ENCODE measurements at regions not wholly inside any gene's neighbourhood (a gene's known extent, or its start where the extent isn't known, plus 50 kb on each side); places are given as distances from the start of the nearest gene placed in this dataset.

DNA sequence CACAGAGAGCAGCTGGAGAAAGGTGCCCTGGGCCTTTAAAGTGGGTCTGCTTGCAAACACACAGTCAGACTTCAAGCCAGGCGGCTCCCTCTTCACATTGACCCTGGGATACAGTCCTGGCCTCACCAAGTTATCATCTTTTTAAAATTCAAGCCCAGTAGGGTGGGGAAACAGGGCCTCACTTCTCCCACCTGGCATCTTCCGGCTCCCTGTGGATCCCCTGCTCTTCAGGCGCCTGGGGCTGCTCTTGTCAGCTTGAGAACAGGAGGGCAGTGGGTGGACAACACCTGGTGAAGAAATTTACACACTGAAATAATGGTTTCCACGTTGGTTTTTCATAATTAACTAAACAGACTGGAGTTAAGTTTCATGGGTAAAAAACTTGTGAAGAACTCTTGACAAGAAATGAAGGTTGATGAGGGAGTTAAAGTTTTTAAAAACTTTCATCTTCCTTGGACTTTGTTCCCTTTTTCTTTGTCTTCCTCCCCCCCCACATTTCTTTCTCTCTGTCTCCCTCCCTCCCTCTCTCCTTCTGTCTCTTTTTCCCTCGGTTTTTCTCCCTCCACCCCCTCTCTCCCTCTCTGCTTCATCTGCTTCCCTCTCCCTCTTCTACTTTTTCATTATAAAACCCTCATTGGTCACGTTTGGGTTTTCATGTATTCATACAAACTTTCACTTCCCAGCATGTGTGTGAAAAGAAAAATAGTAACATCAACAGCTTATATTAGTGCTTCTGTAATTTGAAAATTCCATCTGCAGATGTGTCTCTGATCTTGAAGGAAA is 219.6 kb downstream of the DMRT2 start:
- no peak for DNase-seq

DNA sequence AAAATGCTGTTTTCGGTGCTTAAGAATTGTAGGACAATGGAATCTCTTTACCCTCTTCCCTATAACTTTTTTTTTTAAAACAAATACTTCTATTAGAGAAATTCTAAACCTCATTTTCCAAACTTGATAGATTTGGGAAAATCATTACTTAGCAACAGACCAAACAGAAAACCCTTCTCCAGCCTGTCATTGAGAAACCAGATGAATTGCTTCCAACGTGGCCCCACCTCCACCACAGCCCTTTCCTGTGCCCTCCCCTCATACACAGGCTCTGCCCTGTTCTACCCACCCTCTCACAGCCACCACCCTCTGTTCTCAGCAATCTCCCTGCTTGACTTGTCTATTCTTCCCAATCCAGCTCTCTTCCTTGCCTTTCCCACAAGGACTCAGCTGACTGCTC is 221.2 kb downstream of the DMRT2 start:
- DNase-seq = no peak

DNA sequence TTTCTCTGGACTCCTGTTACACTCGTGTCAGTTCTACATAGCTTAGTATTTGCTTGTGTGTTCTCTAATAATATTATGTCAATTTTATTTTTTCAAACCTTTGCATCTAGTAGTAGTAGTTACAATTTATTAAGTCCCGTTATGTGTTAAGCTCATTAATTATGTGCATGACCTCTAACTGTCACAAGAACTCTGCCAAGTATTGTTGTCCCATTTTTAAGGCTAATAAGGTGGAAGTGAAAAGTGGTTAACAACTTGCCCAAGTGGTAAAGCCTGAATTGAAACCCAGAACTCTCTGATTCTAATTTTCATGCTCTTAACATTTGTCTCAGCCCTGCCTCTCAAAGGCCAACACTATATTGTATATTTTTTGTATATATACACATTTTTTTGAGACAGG is 221.6 kb downstream of the DMRT2 start:
- DNase-seq = no peak

DNA sequence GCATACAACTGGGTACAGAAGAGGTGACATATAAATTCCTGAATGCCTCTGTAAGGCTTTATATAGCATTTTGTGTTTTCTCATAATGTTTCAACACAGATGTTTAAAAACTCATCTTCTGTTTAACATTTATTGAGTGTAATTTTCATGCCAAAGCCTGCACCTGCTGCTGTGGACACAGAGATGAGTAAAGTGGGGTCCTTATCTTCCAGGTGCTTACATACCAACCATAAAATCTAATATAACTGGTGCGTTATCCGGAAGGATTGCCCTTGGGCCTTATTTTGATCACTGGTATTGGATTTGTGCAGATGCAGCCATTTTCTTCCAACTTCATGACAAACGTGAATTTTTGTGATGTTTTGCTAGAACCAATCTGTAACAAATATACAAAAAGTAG is 222.3 kb downstream of the DMRT2 start:
- no peak for DNase-seq

DNA sequence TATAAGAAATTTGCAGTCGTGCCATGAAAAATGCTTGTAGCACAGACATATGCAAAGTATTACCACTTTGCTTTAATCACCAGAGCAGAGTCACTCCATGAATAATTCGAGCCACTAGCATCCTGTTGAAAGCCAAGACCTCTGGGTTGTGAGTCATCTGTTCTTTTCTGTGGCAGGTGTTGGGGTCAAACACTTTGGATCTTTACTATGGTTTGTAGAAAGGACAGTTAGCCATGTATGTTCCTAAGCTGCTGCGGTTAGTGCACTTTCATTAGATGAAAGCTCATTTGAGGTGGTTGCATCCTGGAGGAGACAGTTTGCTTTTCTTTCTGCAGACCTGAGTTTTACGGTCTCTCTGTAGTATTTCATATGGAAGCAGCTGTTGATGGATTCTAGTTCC is 223.7 kb downstream of the DMRT2 start:
- DNase-seq = no peak

DNA sequence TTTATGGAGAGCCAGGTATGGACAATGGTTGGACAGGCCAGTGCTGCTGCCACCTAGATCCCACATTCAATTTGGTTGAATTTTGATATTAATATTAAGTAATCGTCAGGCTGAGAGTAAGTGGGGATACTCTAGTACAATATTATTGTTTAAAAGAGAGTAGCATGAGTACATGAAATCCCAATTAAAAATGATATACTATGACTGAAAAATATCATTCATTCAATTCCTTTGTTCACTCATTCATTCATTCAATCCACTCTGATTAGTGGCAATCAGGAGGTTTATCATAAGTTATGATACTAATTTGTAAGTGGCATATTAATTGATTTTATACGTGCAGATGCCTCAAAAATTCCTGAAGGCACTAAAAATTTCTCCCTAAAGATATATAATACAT is 224.2 kb downstream of the DMRT2 start:
- DNase-seq = no peak

DNA sequence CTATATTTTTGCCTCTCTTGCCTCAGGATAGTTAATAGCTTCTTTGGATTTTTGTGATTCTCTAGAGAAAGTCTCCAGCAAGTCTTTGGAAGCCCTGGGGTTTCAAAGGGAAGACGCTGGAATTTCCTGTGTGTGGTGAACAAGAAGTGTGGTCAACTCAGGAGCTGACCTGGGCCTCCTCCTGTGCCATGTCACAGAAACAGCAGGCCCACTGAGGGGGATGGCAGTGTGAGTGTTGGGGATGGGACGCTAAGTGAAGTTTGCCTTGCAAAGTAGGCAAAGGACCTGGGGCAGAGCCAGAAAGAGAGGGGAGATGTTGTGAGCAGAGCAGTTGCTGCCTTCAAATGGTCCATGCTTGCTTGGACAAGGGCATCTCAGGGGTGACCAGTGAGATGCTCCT is 226.3 kb downstream of the DMRT2 start:
- DNase-seq = no peak

DNA sequence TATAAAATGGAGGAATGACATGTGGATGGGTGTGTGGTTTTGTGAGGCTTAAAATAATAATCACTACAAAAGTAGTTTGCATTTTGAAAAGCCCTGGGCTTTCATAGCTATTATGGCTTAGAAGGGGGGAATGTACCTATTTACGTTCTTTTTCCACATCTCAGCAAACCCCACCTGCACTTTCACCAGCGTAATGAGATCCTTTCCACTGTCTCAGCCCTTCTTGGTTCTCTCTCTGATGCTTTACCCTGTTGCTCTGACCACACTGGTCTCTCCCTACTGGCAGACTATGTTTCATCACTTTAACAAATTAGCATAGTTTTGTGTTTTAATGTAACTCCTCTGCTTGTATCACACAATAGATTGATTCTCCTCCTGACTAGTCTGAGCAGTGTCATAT is 234.6 kb downstream of the DMRT2 start:
- DNase-seq = no peak

DNA sequence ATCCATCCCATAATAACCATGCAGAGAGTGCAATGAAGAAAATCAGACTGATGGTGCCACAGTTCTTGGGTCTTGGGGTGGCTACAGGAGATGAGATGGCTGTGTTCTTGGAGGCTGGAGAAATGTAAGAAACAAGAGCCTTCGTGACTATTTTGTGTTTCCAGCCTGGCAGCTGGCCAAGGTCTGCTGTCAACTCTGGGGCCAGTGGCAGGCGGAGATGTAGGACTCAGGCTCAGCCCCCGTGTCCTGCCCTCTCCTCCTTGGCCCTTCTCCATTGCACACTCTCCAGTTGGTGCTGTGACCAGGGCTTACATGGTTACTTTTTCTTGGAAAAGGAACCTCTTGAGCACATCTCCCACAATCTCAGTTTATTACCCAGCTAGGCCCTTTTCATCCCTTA is 235.4 kb downstream of the DMRT2 start:
- DNase-seq = no peak

DNA sequence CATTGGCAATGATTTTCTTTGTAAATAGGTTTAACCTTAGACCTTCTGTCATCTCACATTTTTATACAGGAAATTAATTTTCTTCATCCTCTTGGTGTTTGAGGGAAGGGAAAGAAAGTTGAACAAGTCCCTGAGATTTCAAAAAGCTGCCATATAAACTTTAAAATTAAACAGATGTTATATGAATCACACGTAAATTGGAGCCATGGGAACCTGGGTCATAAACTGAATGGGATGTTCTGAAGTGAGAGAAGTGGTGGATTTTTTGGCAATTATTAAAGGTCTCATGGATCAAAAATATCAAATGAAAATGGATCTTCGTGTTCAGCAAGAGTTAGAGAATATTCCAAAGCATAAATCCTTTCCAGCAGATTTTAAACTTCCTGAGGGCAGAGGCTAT is 242.2 kb downstream of the DMRT2 start:
- DNase-seq = no peak

DNA sequence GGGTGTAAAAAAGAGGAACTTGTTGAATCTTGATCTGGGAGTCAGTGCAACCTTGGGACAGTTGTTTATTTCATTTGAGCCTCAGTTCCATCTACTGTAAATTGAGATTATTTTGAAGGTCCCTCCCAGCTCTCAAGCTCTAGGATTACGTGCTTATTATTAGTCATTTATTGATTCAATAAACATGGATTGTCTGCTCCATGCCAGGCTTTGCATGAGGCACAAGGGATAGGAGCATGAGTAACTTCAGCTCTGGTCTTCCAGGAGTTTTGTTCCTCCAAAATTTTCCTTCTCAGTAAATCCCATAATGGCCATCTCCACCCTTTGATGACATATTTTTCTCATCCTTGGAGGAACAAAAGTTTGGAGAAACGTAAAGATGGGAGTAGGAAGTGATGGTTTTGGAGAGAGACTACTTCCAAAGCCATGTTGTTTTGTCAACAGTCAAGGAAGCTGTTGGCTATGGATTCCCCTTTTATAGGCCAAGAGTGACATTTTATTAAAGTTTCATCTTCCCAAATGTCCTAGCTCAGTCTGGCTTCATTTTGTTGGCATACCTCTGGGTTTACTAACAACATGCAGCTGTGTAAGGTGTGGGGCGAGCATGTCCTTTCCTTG is 244.6 kb downstream of the DMRT2 start:
- DNase-seq = no peak

DNA sequence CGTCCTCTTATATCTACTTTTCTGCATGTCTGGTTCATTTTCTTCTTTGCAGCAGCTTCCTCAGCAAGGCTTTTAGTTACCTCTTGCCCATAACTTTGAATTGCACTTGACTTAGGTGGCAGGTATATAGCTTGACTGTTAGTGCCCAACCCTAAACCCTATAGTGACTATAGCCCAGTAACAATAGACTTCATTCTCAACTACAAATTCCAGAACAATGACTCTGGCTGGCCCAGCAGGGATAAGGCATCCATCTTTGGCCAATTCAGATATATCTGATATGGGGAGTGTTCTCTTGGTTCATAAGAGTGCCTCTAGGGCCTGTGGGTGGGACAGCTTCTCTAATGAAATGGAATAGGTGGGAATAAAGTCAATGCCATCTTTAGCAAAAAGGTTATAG is 246.2 kb downstream of the DMRT2 start:
- no peak for DNase-seq

DNA sequence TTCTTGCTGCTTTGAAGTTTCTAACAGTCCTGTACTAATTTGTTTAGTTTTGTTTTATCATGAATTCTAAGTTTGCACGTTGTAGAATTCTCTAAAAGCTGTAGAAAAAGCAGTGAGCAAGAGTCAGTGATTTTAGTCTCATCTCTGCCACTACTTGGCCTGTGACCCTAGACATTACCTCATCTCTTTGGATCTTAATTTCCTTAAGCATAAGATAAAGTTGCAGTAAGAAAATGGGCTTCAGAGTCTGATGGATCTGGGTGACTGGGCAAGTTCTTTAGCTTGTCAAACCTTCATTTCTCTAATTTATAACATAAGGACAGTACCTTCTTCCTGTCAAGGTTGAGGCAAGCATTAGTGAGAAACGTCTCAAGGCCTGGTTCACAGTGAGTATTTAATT is 247.9 kb downstream of the DMRT2 start:
- DNase-seq = no peak

DNA sequence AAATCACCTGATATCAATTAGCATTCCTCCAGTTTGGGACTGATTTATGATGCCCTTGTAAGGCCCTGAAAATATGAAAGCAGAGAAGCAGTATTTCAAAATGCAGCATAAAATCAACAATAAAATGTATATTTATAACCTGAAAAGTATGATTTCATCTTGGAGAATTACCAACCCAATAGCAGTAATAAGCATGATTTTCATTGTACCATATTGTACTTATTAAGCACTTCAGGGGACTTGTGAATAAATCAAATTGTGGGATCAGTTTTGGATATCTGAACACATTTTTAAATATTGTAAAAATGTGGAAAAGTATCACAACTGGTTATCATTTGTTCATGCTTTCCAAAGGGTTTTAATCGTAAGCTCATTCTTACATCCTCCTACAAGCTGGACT is 250.8 kb downstream of the DMRT2 start:
- no peak for DNase-seq

DNA sequence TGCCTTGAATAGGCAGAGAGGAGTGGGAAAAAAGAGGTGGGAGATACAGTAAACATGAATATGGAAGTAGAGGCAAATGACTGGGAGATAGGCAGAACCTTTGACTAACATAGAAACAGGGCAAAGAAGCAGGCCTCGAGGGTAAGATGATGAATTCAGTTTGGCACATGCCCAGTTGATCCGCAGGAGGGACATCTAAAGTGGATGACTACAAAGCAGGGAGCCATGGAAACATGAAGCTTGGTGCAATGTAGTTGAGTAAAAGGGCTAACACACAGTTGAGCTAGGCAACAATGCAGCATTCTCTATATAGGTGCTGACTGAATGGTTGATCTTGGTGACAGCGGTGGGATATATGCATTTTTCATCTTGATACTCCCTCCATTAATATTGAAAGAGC is 253.8 kb downstream of the DMRT2 start:
- no peak for DNase-seq

DNA sequence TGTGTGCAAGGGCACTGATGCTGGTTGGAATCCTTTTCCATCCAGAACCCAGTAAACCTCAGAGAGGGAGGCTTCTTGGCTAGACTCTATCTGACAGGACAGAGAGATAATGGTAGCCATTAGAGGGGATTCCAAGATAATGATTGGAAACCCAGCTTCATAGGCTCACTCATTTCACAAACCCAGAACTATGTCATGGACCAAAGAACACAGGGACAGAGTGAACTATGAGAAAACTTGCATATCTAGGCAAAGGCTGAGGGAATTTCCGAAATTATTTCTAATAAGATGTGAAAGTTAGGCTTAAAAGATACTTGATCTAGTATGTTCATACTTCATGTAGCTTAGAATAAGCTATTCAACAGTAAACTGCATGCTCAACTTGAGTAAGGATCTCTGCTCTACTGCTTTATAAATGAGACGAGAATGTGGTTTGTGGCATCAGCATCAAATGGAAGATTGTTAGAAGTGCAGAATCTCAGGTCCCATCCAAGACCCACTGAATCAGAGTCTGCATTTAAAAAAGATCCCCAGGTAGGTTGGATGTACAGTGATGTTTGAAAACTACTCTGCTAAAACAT is 261.4 kb downstream of the DMRT2 start:
- DNase-seq = no peak

DNA sequence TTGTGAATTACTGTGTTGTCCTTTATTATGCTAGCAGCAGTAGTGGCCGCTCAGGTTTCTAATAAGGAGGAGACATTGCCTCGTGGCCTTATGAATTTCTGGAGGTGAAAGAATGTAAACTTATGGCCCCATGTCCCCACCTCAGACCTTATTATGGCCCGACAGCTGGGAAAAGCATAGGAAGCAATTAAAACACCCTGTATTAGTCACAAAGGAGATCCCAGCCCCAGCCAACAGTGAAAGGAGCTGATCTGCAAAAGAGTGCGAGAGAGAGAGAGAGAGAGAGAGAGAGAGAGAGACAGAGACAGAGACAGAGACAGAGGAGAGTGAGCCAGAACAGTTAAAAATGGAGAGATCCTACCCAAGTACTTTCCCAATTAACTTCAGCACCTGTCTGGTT is 269.3 kb downstream of the DMRT2 start:
- DNase-seq = no peak

DNA sequence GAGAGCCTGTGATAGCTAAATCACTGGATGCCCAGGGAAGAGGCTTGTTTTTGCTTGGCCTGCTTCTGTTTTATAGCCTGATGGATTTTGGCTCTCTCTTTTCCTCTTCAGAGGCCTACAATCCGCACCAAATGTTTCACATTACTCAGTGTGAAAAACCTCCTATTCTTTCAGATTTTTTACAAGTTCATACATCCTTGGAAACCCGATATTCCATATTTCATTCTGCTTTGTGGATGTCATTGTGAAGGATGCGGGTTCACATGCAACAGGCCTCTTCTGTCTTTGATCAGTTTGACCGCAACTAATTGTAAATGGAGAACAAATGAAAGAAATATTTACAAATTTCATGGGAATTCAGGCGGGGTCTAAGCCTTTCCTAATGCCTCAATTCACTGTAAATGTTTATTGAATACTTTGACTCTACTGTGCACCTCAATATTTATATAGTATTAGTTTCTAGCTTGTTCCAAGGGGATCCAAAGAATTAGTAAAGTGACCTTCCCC is 269.9 kb downstream of the DMRT2 start:
- no peak for DNase-seq

DNA sequence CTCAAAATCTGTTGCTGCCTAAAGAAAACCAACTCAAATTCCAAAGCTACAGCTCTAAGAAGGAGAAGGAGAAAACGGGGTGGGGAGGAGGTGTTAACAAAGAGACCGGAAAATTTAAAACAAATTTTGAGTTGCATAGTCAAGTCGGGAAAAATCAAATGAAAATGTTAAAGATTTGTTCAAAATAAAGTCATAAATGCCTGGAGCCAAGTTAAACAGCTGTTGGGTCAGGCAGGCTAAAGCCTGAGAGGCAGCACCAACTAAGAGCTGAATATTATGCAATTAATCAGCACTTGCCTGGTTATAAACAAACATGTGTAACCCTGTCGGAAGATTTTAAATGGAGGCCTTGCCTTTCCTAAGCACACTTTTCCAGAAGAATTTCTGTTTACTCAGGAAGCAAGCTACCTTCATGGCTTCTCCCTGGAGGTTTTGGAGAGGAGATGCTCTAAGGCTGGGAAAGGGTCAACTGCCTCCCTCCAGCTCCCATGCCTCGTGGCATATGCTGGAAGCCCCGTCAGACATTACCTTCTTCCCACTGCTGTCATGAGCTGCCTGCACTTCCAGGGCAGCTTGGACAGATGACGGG is 270.5 kb downstream of the DMRT2 start:
- no peak for DNase-seq

DNA sequence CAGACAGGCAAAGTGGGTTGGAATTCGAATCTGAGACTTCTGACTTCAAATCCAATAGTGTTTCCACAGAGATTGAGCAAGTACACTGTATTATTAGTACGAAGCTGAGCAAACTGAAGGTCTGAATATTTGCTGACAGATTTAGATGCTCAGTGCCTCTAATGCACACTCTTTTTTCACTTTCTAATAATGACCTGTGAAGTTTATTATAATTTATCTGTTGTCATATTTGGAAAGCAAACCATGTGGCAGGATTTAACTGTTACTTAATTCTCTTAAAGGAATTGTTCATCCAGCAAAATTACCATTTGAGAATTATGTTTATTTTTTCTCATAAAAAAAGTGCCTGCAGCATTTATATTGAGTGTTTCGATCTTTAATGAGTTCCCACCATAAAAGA is 277.3 kb downstream of the DMRT2 start:
- no peak for DNase-seq

DNA sequence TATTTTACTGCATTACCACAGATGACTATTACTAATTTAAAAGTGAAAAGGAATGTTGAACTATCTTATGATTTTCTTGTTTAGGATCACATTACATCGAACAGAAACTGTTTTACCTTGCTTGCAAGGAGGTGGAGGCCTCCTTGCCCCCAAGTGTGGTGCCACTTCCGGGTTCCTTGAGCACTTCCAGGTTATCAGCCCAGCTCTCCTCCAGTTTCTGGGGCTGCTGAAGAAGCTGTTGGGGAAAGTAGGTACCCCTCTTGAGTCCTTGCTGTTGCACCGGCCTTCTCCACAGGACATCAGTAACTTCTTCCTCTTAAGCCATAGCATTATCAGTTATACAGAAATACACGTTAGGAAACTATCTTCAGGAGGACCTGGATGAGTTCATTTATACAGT is 278.2 kb downstream of the DMRT2 start:
- no peak for DNase-seq

DNA sequence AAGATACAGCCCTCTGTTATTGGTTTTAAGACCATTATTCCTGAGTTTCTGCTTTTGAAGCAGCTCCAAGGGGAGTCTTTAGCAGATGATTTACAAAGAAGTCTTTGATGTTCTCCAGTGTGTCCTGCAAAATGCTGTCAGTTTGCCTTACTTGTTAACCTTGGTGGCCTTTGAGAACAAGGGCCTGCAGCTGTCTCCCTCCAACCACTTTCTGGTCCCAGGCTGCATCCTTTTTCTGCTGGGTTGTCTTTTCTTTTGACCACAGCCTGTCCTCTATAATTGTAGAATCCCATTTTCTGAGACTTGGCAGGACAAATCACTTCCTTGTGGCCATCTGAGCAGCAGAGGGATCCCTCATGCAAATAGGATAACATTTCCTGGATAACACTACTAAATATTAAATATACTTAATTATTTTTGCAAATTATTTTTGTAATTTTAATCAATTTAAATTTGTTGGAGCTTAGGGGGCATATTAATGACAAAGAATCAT is 281.4 kb downstream of the DMRT2 start:
- DNase-seq = no peak

DNA sequence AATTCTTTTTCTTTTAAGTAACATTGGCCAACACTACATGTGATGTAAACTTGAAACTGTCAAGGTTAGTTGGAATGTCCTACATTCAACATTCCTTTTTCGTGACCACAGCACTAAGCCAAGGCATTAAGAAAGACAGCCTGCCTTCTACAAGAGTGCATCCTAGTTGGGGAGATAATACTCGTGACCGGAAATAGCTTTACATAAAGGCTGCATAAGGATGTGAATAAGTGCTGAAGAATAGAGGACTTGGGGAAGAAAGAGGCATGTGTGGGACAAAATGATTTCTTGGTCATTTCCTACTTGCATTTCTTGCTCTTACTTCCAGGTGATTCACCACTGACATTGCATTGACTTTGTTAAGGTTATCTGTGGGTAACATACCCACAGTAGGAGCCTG is 282.0 kb downstream of the DMRT2 start:
- no peak for DNase-seq

DNA sequence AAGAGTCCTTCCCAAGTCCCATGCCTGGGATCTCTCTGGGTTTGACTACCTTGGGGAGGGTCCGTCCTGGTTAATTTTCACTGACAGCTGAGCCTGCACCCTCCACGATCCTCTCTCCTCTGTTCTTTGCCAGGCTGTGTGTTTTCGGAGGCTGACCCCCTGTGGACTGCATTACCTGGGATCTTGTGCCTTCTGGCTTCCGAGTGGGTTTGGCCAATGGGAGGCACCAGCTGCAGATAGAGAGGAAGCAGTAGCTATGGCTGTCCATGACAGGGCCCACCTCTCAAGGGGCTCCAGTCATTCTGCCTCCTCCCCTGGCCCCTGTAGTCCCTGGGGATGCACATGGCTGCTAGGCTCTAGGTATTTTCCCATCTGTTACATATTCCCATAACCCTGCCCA is 285.0 kb downstream of the DMRT2 start:
- DNase-seq = no peak

Data from NCI-H187 (cell line).